Body of pancreas (tissue), 4 donors: ENCODE measurements at regions not wholly inside any gene's neighbourhood (a gene's known extent, or its start where the extent isn't known, plus 50 kb on each side); places are given as distances from the start of the nearest gene placed in this dataset.

Source experiments
- ATAC-seq: fragments of 150-250 bp; one replicate; pipeline ENCODE4 v1.9.1; 2016
- DNase-seq, 4 donors: peaks; one replicate each; pipeline ENCODE4 v3.0.0-alpha.2; 2019
- H3K27ac ChIP-seq, 4 donors: fragments of 200-600 bp; sonication (generic); 1 replicate in 3 of 4; 2 replicates in 1 of 4; pipeline versions ENCODE4 v1.5.1 to v1.6.1; 2016 to 2019; ENCODE audit warnings: mild to moderate bottlenecking in 1 of 4, mixed read lengths in 1 of 4, moderate library complexity in 1 of 4
- H3K27me3 ChIP-seq, 2 donors: fragments of 200-600 bp; sonication (generic); one replicate each; pipeline ENCODE4 v1.6.0; 2016; ENCODE audit warnings: mild to moderate bottlenecking in 1 of 2
- H3K36me3 ChIP-seq, 2 donors: fragments of 200-600 bp; sonication (generic); replicated peaks in 1 of 2; 2 replicates each; pipeline ENCODE4 v1.5.1; 2016; ENCODE audit warnings: low read depth in 2 of 2; ENCODE audit not compliant: insufficient read depth in 1 of 2
- H3K4me1 ChIP-seq: fragments of 200-600 bp; sonication (generic); one replicate; pipeline ENCODE4 v1.6.0; 2016
- H3K4me3 ChIP-seq, 2 donors: fragments of 200-600 bp; sonication (generic); 1 replicate in 1 of 2; 2 replicates in 1 of 2; pipeline ENCODE4 v1.5.1; 2016 to 2019
- H3K9me3 ChIP-seq, 3 donors: fragments of 200-600 bp; sonication (generic); 1 replicate in 2 of 3; 2 replicates in 1 of 3; pipeline ENCODE4 v1.5.1; 2016
- CTCF ChIP-seq, 7 experiments: fragments of 450-650 bp in 4 of 7; fragments of 200-600 bp in 3 of 7; sonication (generic) in 3 of 7; IDR thresholded peaks; one replicate each; pipeline ENCODE4 v1.5.1; 2016 to 2019; ENCODE audit warnings: antibody characterized with exemption in 7 of 7
- POLR2A ChIP-seq, 3 donors: fragments of 450-650 bp; IDR thresholded peaks; one replicate each; pipeline ENCODE4 v1.6.1; 2016; ENCODE audit warnings: antibody characterized with exemption in 3 of 3, mild to moderate bottlenecking in 2 of 3
- WGBS, 2 donors: methylation state at CpG; one replicate each; pipeline ENCODE4 v1.1.5; 2017; 5-methylcytosine and 5-hydroxymethylcytosine counted together
- intact Hi-C: fragments of 100-400 bp; cut with DNase I; formaldehyde crosslinking; loops from one replicate; pipeline ENCODE4 v1.15.1; 2023

DNA sequence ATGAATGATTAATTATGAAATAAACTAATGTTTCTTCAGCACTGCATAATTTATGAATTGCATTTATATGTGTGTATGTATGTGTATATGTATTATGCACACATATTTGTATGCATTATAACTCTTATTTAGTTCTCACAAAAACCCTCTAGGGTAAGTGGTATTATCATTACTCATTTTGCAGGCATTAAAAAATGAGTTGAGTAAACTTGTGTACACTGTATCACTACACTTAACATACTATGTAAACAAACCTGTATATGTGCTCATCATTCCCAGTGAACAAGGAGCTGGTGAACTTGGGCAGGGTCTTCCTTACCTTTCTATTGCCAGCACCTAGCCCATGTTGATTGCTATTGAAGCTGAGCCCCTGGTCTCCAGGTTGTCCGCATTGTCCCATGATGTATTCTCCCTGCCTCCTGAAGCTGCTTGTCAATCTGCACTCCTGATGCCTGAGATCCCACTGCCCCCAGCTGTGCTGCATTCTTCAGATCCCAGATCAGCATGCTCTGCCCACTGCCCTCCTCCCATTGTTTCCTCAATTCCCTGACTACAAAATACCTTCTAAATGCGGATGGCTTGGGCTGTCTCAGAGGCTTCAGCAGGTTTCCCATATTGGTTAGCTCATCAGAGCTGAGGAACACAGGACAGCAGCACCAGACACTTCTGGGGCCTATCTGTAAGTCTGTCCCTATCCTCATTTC lies 267.9 kb upstream of the SESN3 start:
- 85 to 86% methylated on average over 2 of the region's 2 CpGs for WGBS, 2 donors
- TF ChIP-seq CTCF (IDR thresholded peaks at IDR 0.05) = no peak
- no peak for TF ChIP-seq POLR2A (IDR thresholded peaks at IDR 0.05)
- ATAC-seq = no peak
- Histone ChIP-seq H3K27me3 (no peaks in the 10 kb centered on the region), H3K36me3 (no peaks in the 10 kb centered on the region), H3K27ac (no peak overlapping the region), H3K9me3 (no peaks in the 10 kb centered on the region), H3K4me1 (no peaks in the 10 kb centered on the region), H3K4me3 (no peak overlapping the region)
- intact Hi-C loops = no loop called here
- DNase-seq = no peak

DNA sequence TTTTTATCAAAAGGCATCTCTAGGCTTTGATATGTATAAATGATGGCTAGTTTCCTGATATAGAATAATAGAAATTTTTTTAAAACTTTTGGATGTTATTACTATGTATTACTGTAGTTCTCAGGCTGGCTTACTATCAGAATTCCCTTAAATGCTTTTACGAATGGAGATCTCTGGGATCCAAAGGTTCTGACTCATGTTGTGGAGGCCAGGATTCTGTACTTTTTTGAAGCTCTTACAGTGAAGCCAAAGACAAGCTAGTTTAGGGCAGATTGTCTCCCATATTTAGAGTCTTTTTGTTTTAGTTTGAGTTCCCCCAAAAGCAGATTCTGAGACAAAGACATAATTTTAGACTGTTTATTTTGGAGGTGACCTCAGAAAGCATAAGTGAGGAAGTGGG lies 265.9 kb upstream of the SESN3 start:
- ATAC-seq = no peak
- intact Hi-C loops = no loop called here
- TF ChIP-seq POLR2A (IDR thresholded peaks at IDR 0.05) (no peak), CTCF (IDR thresholded peaks at IDR 0.05) (no peak)
- no peaks in the 10 kb centered on the region for H3K9me3 ChIP-seq
- H3K4me3 ChIP-seq = no peak overlapping the region
- no peaks in the 10 kb centered on the region for H3K27me3 ChIP-seq
- H3K36me3 ChIP-seq = no peaks in the 10 kb centered on the region
- H3K4me1 ChIP-seq = no peaks in the 10 kb centered on the region
- no peak overlapping the region for H3K27ac ChIP-seq
- no peak for DNase-seq
- WGBS, 2 donors = 68 to 73% methylated on average over 1 of the region's 1 CpG

DNA sequence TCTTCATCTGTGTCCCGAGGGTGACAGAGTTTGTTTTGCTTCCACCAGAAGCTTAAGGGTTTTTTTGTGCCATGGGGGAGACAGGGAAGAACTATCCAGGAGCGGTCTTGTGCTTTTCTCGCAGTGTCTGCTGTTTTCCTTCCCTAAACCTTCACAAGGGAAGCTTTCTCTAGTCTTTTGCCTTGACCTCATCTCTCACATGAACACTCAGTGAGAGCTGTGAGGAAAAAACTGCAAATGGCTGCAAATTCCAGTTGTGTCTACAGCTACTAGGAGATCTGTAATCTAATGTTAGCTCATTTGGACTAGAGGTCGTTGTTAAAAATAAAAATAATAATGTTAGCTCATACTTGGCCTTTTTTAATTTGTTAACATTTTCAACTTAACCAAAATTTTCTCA lies 264.7 kb upstream of the SESN3 start:
- TF ChIP-seq CTCF (IDR thresholded peaks at IDR 0.05) = no peak
- no peak for TF ChIP-seq POLR2A (IDR thresholded peaks at IDR 0.05)
- Histone ChIP-seq H3K27me3 (no peaks in the 10 kb centered on the region), H3K36me3 (no peaks in the 10 kb centered on the region), H3K9me3 (peaks cover 0 to 5% (median 0%) of the 10 kb centered on the region in 3 donors), H3K4me1 (no peaks in the 10 kb centered on the region), H3K27ac (no peak overlapping the region), H3K4me3 (no peak overlapping the region)
- 58 to 66% methylated on average over 4 of the region's 4 CpGs for WGBS, 2 donors
- ATAC-seq (no peak), DNase-seq (no peak)
- intact Hi-C loops = no loop called here

DNA sequence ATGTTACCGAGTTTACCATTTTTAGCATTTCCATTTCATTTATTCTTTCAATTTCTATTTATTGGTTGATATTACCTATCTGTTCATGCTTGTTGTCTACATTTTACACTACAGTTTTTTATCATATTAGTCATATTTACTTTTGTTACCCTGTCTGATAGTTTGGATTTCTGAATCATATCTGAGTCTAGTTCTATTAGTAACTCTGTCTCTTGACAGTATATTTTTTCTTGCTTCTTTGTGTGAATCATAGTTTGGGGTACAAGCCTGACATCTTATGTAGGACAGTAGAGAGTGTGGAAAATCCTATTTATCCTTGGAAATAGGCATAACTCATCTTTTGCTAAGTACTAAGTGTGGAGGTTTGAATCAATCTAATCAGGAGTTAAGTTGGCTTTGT lies 263.9 kb upstream of the SESN3 start:
- TF ChIP-seq CTCF (IDR thresholded peaks at IDR 0.05) (no peak), POLR2A (IDR thresholded peaks at IDR 0.05) (no peak)
- Histone ChIP-seq H3K36me3 (no peaks in the 10 kb centered on the region), H3K9me3 (peaks cover 0 to 8% (median 0%) of the 10 kb centered on the region in 3 donors), H3K4me3 (no peak overlapping the region), H3K27ac (no peak overlapping the region), H3K4me1 (no peaks in the 10 kb centered on the region), H3K27me3 (no peaks in the 10 kb centered on the region)
- no peak for ATAC-seq
- 90 to 100% methylated on average over 1 of the region's 1 CpG for WGBS, 2 donors
- intact Hi-C loops = no loop called here
- DNase-seq = no peak

GRCh38 chr11:95494167-95494566 lies 263.2 kb upstream of the SESN3 start:
- Histone ChIP-seq H3K27me3 (no peaks in the 10 kb centered on the region), H3K4me3 (no peak overlapping the region), H3K9me3 (peaks cover 0 to 8% (median 0%) of the 10 kb centered on the region in 3 donors), H3K27ac (no peak overlapping the region), H3K36me3 (no peaks in the 10 kb centered on the region), H3K4me1 (no peaks in the 10 kb centered on the region)
- TF ChIP-seq CTCF (IDR thresholded peaks at IDR 0.05) (no peak), POLR2A (IDR thresholded peaks at IDR 0.05) (no peak)
- WGBS, 2 donors = 88 to 93% methylated on average over 4 of the region's 4 CpGs
- intact Hi-C loops = no loop called here
- DNase-seq (no peak), ATAC-seq (no peak)
